GM23248 (cell line): ENCODE measurements at regions not wholly inside any gene's neighbourhood (a gene's known extent, or its start where the extent isn't known, plus 50 kb on each side); places are given as distances from the start of the nearest gene placed in this dataset.

Source experiments
- EZH2 ChIP-seq: fragments of 200-600 bp; sonication (generic); IDR thresholded peaks from 2 replicates; pipeline ENCODE4 v1.6.1; 2018; ENCODE audit warnings: antibody characterized with exemption, mild to moderate bottlenecking; ENCODE audit not compliant: insufficient read depth, poor library complexity, severe bottlenecking
- EZH2phosphoT487 ChIP-seq: fragments of 200-600 bp; sonication (generic); IDR thresholded peaks from 2 replicates; pipeline ENCODE4 v1.6.1; 2018; ENCODE audit warnings: antibody characterized with exemption, moderate library complexity, mild to moderate bottlenecking, low read depth; ENCODE audit not compliant: insufficient read depth

- TF ChIP-seq EZH2phosphoT487, result no peak
- TF ChIP-seq EZH2, result no peak
These were observed 298.3 kb downstream of the CDK5RAP2 start for GRCh38 chr9:120281665-120282064.
